ENCODE measurements at regions not wholly inside any gene's neighbourhood (a gene's known extent, or its start where the extent isn't known, plus 50 kb on each side); places are given as distances from the start of the nearest gene placed in this dataset.

GRCh38 chr6:93746892-93747291 lies 327.5 kb upstream of the EPHA7 start:
- ATAC-seq (ENCODE audit: low FRiP score) = no peak
- no peak for TF ChIP-seq CTCF (IDR thresholded peaks at IDR 0.05)
- DNase-seq (ENCODE audit: low spot score) = no peak

GRCh38 chr6:93745306-93745705 lies 325.9 kb upstream of the EPHA7 start:
- no peak for TF ChIP-seq CTCF (IDR thresholded peaks at IDR 0.05)
- ATAC-seq (ENCODE audit: low FRiP score) = no peak
- DNase-seq (ENCODE audit: low spot score) = no peak

GRCh38 chr6:93735099-93735498 lies 315.7 kb upstream of the EPHA7 start:
- DNase-seq (ENCODE audit: low spot score) (no peak), ATAC-seq (ENCODE audit: low FRiP score) (no peak)
- TF ChIP-seq CTCF (IDR thresholded peaks at IDR 0.05) = no peak

- ATAC-seq (ENCODE audit: low FRiP score) (no peak), DNase-seq (ENCODE audit: low spot score) (no peak)
- no peak for TF ChIP-seq CTCF (IDR thresholded peaks at IDR 0.05)
These were observed 311.9 kb upstream of the EPHA7 start for GRCh38 chr6:93731306-93731705.

GRCh38 chr6:93728150-93728549 lies 308.8 kb upstream of the EPHA7 start:
- DNase-seq (ENCODE audit: low spot score) (no peak), ATAC-seq (ENCODE audit: low FRiP score) (no peak)
- no peak for TF ChIP-seq CTCF (IDR thresholded peaks at IDR 0.05)

GRCh38 chr6:93727447-93727846 lies 308.1 kb upstream of the EPHA7 start:
- TF ChIP-seq CTCF (IDR thresholded peaks at IDR 0.05) = no peak
- ATAC-seq (ENCODE audit: low FRiP score) = no peak
- no peak for DNase-seq (ENCODE audit: low spot score)

- no peak for ATAC-seq (ENCODE audit: low FRiP score)
- DNase-seq (ENCODE audit: low spot score) = no peak
- TF ChIP-seq CTCF (IDR thresholded peaks at IDR 0.05) = no peak
These were observed 302.2 kb upstream of the EPHA7 start for GRCh38 chr6:93721386-93722048.
